Stomach (tissue), 8 donors: ENCODE measurements at regions not wholly inside any gene's neighbourhood (a gene's known extent, or its start where the extent isn't known, plus 50 kb on each side); places are given as distances from the start of the nearest gene placed in this dataset.

Experiments used
- DNase-seq, 2 donors: peaks; one replicate each; pipeline versions ENCODE4 v3.0.0 to v3.0.0-alpha.2; 2013 to 2019
- H3K27ac ChIP-seq, 5 donors: fragments of 200-600 bp in 4 of 5; sonication (generic) in 4 of 5; one replicate each; pipeline ENCODE4 v1.5.1; 2013 to 2019; ENCODE audit warnings: mild to moderate bottlenecking in 1 of 5, moderate library complexity in 1 of 5
- H3K27me3 ChIP-seq, 3 donors: fragments of 200-600 bp; sonication (generic); one replicate each; pipeline ENCODE4 v1.5.1; 2017 to 2019; ENCODE audit warnings: mixed run types in 1 of 3
- H3K36me3 ChIP-seq, 4 donors: fragments of 200-600 bp; sonication (generic); 1 replicate in 3 of 4; 2 replicates in 1 of 4; pipeline ENCODE4 v1.5.1; 2016 to 2019
- H3K4me1 ChIP-seq, 4 donors: fragments of 200-600 bp; sonication (generic); one replicate each; pipeline ENCODE4 v1.5.1; 2016 to 2019
- H3K4me3 ChIP-seq, 4 donors: fragments of 200-600 bp; sonication (generic) in 3 of 4; one replicate each; pipeline ENCODE4 v1.5.1; 2016 to 2019; ENCODE audit warnings: mild to moderate bottlenecking in 1 of 4
- H3K9me3 ChIP-seq, 4 donors: fragments of 200-600 bp; sonication (generic); one replicate each; pipeline ENCODE4 v1.5.1; 2016 to 2019
- CTCF ChIP-seq, 7 experiments: fragments of 450-650 bp in 4 of 7; fragments of 200-600 bp in 3 of 7; sonication (generic) in 3 of 7; IDR thresholded peaks; one replicate each; pipeline ENCODE4 v1.5.1; 2016 to 2019; ENCODE audit warnings: antibody characterized with exemption in 7 of 7, control low read depth in 2 of 7, mild to moderate bottlenecking in 1 of 7
- EP300 ChIP-seq: sonication (generic); formaldehyde crosslinking; IDR thresholded peaks from one replicate; pipeline ENCODE4 v1.6.1; 2017; ENCODE audit warnings: antibody characterized with exemption
- POLR2A ChIP-seq, 4 donors: fragments of 450-650 bp; IDR thresholded peaks; one replicate each; pipeline ENCODE4 v1.6.1; 2016; ENCODE audit warnings: antibody characterized with exemption in 4 of 4, control low read depth in 2 of 4, mild to moderate bottlenecking in 1 of 4, moderate library complexity in 1 of 4
- POLR2AphosphoS5 ChIP-seq, 3 donors: sonication (generic); formaldehyde crosslinking; IDR thresholded peaks; one replicate each; pipeline ENCODE4 v1.6.1; 2016; ENCODE audit warnings: antibody characterized with exemption in 3 of 3
- WGBS, 5 donors: extraction: QIAGEN DNeasy Blood & Tissue Kit in 3 of 5; methylation state at CpG; one replicate each; pipeline versions ENCODE4 v1.1.5 to v1.1.7; 2013 to 2018; 5-methylcytosine and 5-hydroxymethylcytosine counted together
- intact Hi-C: fragments of 100-400 bp; cut with DNase I; formaldehyde crosslinking; loops from one replicate; pipeline ENCODE4 v1.15.1; 2023; ENCODE audit warnings: low total_unique reads
- donor health status: healthy with polysubstance abuse.
- donor health status: Bipolar disorder and iron deficiency.
- donor health status: healthy.

GRCh38 chr6:72552938-72553337 is 68.9 kb upstream of the KCNQ5 start:
- 35 to 43% (median 39%) methylated on average over 4 of the region's 4 CpGs for WGBS, 5 donors
- no peaks in the 10 kb centered on the region for H3K27me3 ChIP-seq
- H3K36me3 ChIP-seq, result no peaks in the 10 kb centered on the region
- intact Hi-C loops, result no loop called here
- H3K27ac ChIP-seq, result no peak overlapping the region
- no peak for DNase-seq
- H3K4me3 ChIP-seq, result no peak overlapping the region
- TF ChIP-seq POLR2A (IDR thresholded peaks at IDR 0.05), result no peak
- TF ChIP-seq POLR2AphosphoS5 (IDR thresholded peaks at IDR 0.05), result no peak
- TF ChIP-seq CTCF (IDR thresholded peaks at IDR 0.05), result no peak
- no peak for TF ChIP-seq EP300
- H3K4me1 ChIP-seq, result no peaks in the 10 kb centered on the region
- H3K9me3 ChIP-seq, result no peaks in the 10 kb centered on the region

- 43 to 46% (median 44%) methylated on average over 7 of the region's 7 CpGs for WGBS, 5 donors
- Histone ChIP-seq H3K27me3 (no peaks in the 10 kb centered on the region), H3K27ac (no peak overlapping the region), H3K4me1 (no peaks in the 10 kb centered on the region), H3K9me3 (no peaks in the 10 kb centered on the region), H3K36me3 (no peaks in the 10 kb centered on the region), H3K4me3 (no peak overlapping the region)
- no peak for TF ChIP-seq POLR2AphosphoS5 (IDR thresholded peaks at IDR 0.05)
- TF ChIP-seq CTCF (IDR thresholded peaks at IDR 0.05), result no peak
- no peak for TF ChIP-seq EP300
- TF ChIP-seq POLR2A (IDR thresholded peaks at IDR 0.05), result no peak
- intact Hi-C loops, result no loop called here
- DNase-seq, result no peak
Measured at GRCh38 chr6:72553531-72554511, 68.0 kb upstream of the KCNQ5 start.

- WGBS, 5 donors, result 60 to 79% (median 72%) methylated on average over 4 of the region's 4 CpGs
- no peaks in the 10 kb centered on the region for H3K36me3 ChIP-seq
- no peaks in the 10 kb centered on the region for H3K27me3 ChIP-seq
- no peak overlapping the region for H3K4me3 ChIP-seq
- no peak overlapping the region for H3K27ac ChIP-seq
- intact Hi-C loops, result no loop called here
- no peak for DNase-seq
- H3K9me3 ChIP-seq, result no peaks in the 10 kb centered on the region
- TF ChIP-seq POLR2AphosphoS5 (IDR thresholded peaks at IDR 0.05), result no peak
- TF ChIP-seq CTCF (IDR thresholded peaks at IDR 0.05), result no peak
- no peak for TF ChIP-seq EP300
- no peak for TF ChIP-seq POLR2A (IDR thresholded peaks at IDR 0.05)
- no peaks in the 10 kb centered on the region for H3K4me1 ChIP-seq
Measured at GRCh38 chr6:72554761-72555221, 67.1 kb upstream of the KCNQ5 start.

GRCh38 chr6:72559067-72559466 is 62.8 kb upstream of the KCNQ5 start:
- TF ChIP-seq EP300 (no peak), POLR2AphosphoS5 (IDR thresholded peaks at IDR 0.05) (no peak), CTCF (IDR thresholded peaks at IDR 0.05) (no peak), POLR2A (IDR thresholded peaks at IDR 0.05) (no peak)
- no peaks in the 10 kb centered on the region for H3K9me3 ChIP-seq
- no peak for DNase-seq
- H3K27ac ChIP-seq, result no peak overlapping the region
- H3K36me3 ChIP-seq, result no peaks in the 10 kb centered on the region
- intact Hi-C loops, result no loop called here
- no peaks in the 10 kb centered on the region for H3K4me1 ChIP-seq
- H3K27me3 ChIP-seq, result no peaks in the 10 kb centered on the region
- H3K4me3 ChIP-seq, result no peak overlapping the region
